K562 (cell line): ENCODE measurements at regions not wholly inside any gene's neighbourhood (a gene's known extent, or its start where the extent isn't known, plus 50 kb on each side); places are given as distances from the start of the nearest gene placed in this dataset.

Source experiments
- MAZ ChIP-seq, 2 experiments: fragments of 450-650 bp in 1 of 2; sonication (generic) in 1 of 2; formaldehyde crosslinking; IDR thresholded peaks in 1 of 2; conservative IDR thresholded peaks in 1 of 2; 2 replicates each; pipeline versions ENCODE4 v1.4.0 to v1.5.0; 2020; ENCODE audit warnings: mild to moderate bottlenecking in 1 of 2, missing genetic modification reagents in 1 of 2
- PRDM10 ChIP-seq: fragments of 450-650 bp; IDR thresholded peaks from 2 replicates; pipeline ENCODE4 v1.6.1; 2018; ENCODE audit not compliant: partially characterized antibody
- PRMT5 ChIP-seq: sonication (generic); formaldehyde crosslinking; IDR thresholded peaks from 2 replicates; pipeline ENCODE4 v1.5.0; 2020; ENCODE audit warnings: missing genetic modification reagents
- SNRNP70 ChIP-seq: fragments of 200-400 bp; formaldehyde crosslinking; optimal IDR thresholded peaks from 2 replicates; pipeline ENCODE3; 2017; ENCODE audit warnings: low read depth, low read length
- U2AF1 ChIP-seq: fragments of 200-400 bp; formaldehyde crosslinking; optimal IDR thresholded peaks from 2 replicates; pipeline ENCODE3; 2017; ENCODE audit warnings: mild to moderate bottlenecking, low read depth, low read length, moderate library complexity
- ZBTB5 ChIP-seq: fragments of 450-650 bp; IDR thresholded peaks from 2 replicates; pipeline ENCODE4 v1.6.1; 2017; ENCODE audit warnings: antibody characterized with exemption
- ZNF583 ChIP-seq: fragments of 250-450 bp; sonication (Bioruptor Pico); IDR thresholded peaks from 2 replicates; pipeline ENCODE4 v1.4.0; 2020

GRCh38 chr9:79013715-79014610 lies 557.8 kb upstream of the TLE4 start (continued):
- TF ChIP-seq PRDM10, result no peak
- TF ChIP-seq ZBTB5, result no peak
- TF ChIP-seq SNRNP70, result no peak
- TF ChIP-seq U2AF1, result no peak
- no peak for TF ChIP-seq PRMT5
- TF ChIP-seq ZNF583 (CRISPR knock-in tag), result no peak
- TF ChIP-seq MAZ (CRISPR knock-in tag; conservative IDR thresholded peaks at IDR 0.05 in 1 of 2, IDR thresholded peaks at IDR 0.05 in 1 of 2), result no peak
- TF ChIP-seq, all 486 proteins: peak for 0
